ENCODE measurements at regions not wholly inside any gene's neighbourhood (a gene's known extent, or its start where the extent isn't known, plus 50 kb on each side); places are given as distances from the start of the nearest gene placed in this dataset.

DNA sequence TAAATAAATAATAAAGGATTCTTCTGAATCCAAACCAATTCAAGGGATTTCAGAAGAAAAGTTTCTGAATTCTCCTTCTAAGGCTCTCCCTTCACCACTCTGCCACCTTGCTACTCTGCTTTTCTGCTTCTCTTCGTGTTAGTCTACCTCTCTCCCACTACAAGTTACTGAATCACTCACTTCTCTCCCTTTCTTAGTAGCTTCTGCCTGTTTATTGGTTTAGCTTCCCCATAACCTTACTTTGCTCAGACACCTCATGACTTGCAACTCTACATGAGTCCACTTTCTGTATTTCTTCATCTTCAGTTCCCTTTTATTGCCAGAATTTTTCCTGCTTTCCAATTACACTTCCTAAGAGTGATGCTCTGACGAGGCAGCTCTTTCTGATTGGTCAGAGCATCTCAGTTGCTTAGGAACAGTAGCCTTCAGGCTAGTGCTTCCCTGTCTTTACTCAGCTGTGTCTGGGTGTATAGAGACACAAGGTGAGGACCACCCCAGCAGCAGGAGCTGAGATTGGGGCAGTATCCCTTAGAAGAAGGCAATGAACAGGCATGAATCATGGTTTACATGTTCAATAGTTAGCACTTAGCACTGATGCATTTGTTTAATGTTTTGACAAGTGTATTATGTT lies 144.6 kb downstream of the SLC30A10 start:
- TF ChIP-seq POLR2A (IDR thresholded peaks at IDR 0.05; ENCODE audit: borderline replicate concordance, extremely low read depth, insufficient read depth, insufficient read length) (no peak), CTCF (IDR thresholded peaks at IDR 0.05 in 2 of 3, conservative IDR thresholded peaks at IDR 0.05 in 1 of 3; ENCODE audit: borderline replicate concordance in 1 of 3, insufficient read depth in 1 of 3, low read depth in 2 of 3, low read length in 2 of 3) (no peak), POLR2AphosphoS5 (IDR thresholded peaks at IDR 0.05; ENCODE audit: low read depth, low read length) (no peak), ZFX (IDR thresholded peaks at IDR 0.05) (no peak), REST (IDR thresholded peaks at IDR 0.05; ENCODE audit: low read depth) (no peak), RAD21 (IDR thresholded peaks at IDR 0.05; ENCODE audit: low read depth) (no peak)

Data from HCT116 (cell line).